Kidney capillary endothelial cell (primary cell): ENCODE measurements at regions not wholly inside any gene's neighbourhood (a gene's known extent, or its start where the extent isn't known, plus 50 kb on each side); places are given as distances from the start of the nearest gene placed in this dataset.
"Not testable (repeated sequence)": the region's sequence is repeated elsewhere in the genome, so short reads cannot be mapped to it uniquely, and the experiment has no call there.

Experiments
- DNase-seq: peaks from one replicate; pipeline ENCODE4 v3.0.0-alpha.2; 2018; ENCODE audit warnings: low spot score

DNA sequence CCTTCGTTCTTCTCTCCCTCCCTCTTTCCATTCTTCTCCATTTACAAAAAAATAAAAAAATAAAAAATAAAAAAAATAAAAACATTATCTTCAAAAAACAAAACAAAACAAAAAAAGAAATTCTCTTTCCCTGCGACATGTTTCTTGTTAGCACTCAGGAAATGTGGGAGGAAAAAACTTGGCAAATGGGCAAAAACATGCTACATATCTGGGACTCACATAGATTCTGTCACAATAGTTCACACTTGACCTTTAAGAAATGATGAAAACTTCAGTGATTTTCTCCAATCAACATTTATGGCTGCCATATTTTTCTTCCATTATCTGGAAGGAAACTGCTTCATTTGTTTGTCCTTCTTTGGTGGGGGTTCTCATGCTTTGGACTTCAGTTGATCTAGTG lies 109.3 kb downstream of the PRKAB2 start:
- no peak for DNase-seq

DNA sequence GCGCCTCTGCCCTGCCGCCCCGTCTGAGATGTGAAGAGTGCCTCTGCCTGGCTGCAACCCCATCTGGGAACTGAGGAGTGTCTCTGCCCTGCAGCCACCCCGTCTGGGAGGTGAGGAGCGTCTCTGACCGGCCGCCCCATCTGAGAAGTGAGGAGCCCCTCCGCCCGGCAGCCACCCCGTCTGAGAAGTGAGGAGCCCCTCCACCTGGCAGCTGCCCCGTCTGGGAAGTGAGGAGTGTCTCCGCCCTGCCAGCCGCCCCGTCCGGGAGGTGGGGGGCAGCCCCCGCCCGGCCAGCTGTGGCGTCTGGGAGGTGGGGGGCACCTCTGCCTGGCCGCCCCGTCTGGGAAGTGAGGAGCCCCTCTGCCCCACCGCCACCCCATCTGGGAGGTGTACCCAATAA lies 110.4 kb downstream of the PRKAB2 start:
- not testable (repeated sequence) for DNase-seq

DNA sequence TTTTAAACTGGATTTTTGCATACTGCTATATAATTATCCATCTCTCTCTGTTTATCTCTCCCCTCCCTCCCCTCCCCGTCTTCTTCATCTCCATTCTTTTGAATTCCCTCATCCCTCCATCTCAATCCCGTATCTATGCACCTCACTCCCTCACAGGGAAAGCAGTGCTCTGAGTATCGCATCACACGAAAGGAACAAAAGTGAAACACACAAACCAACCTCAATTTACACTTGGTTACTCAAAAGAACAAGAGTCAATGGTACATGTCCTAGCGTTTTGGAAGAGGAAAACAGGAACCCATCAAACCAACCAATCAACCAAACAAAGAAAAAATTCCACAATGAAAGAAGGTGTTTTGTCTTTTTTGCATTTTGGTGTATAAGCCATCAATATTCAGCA lies 115.1 kb downstream of the NBPF12 start:
- no peak for DNase-seq

DNA sequence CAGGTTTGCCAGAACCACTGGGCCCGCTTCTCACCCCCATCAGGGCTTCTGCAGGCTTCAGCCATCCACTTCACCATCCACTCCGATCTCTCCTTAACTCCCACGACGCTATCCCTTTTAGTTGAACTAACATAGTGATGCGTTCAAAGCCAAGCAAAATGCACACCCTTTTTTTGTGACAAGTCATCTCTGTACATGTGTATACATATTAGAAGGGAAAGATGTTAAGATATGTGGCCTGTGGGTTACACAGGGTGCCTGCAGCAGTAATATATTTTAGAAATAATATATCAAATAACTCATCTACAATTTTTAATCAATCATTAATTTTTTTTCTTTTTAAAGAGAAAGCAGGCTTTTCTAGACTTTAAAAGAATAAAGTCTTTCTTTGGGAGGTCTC lies 114.6 kb downstream of the NBPF12 start:
- no peak for DNase-seq

DNA sequence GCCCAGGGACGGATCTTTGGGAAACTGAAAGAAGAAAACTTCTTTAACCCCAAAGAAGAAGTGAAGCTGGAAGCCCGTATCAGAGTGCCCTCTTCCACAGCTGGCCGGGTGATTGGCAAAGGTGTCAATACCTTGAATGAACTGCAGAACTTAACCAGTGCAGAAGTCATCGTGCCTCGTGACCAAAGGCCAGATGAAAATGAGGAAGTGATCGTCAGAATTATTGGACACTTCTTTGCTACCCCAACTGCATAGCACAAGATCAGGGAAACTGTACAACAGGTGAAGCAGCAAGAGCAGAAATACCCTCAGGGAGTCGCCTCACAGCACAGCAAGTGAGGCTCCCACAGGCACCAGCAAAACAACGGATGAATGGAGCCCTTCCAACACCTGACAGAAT lies 114.0 kb downstream of the NBPF12 start:
- no peak for DNase-seq

DNA sequence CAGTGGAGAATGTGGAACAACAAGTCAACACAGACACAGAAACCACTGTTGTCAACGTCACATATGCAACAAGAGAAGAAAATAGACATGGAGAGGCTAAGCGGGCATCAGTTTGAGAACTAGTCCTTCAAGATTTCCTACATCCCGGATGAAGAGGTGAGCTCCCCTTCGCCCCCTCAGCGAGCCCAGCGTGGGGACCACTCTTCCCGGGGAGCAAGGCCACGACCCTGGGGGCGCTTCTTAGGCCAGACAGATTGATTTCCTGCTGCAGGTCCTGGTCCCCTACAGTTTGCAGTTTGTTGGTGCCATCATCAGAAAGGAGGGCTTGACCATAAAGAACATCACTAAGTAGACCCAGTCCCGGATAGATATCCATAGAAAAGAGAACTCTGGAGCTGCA lies 113.0 kb downstream of the NBPF12 start:
- DNase-seq, result no peak

DNA sequence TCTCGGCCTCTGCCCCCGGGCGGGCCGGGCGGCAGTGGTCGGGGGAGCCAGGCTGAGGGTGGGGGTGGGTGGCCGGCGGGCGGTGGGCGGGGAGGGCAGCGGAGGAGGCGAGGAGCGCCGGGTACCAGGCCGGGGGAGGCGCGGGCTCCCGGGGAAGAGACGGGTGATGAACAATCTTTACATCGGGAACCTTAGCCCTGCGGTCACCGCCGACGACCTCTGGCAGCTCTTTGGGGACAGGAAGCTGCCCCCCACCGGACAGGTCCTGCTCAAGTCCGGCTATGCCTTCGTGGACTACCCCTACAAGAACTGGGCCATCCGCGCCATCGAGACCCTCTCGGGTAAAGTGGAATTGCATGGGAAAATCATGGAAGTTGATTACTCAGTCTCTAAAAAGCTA lies 112.5 kb downstream of the NBPF12 start:
- no peak for DNase-seq

DNA sequence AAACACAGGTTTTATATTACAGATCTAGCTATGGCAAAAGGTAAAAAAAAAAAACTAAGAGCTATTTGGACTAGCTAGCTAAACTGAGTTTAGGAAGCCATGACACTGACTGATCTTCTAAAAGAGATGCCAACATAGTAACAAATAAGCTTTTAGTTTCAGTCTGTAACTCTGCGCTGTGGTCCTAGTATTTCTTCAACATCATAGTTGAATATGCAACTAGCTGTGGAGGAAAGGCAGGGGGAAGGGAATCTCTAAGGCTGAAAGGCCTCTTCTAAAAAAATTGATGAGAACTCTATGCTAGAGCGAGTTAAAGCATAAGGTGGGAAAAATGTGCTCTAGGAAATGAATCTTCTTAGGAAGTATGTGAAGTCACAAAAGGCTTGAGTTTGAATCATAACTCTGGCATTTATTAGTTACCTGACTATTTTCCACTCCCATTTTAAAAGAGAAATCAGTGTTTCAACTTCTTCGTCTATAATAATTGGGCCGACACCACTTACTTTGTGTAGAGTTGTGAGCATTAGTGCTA lies 108.8 kb downstream of the NBPF12 start:
- DNase-seq, result not testable (repeated sequence)

DNA sequence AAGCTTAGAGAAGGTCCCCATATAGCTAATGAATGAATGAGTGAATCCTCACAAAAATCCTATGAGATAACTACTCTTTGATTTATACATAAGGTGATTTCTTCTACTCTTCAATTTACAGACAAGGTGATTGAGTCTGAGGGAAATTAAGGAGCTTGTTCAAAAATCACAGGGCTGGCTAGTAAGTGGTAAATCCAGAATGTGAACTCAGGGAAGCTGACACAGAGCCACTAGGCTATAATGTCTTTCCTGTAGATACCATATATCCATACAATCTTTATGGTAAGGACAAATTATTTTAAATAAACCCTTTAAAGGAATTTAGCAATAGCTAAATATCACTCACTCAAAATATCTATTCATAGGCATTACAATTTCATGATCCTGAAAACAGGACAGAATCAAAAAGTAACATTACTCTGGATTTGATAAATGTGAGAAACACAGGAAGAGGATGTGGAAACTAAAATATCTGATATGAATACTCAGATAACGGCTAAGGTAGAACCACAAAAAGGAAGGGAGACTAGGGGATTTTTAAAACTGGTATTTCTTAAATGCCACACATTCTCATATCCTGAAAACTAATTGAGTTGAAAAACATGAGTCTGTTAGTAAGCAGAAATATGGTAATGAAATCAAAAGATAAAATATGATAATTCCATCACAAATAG lies 108.2 kb downstream of the NBPF12 start:
- no peak for DNase-seq
